HepG2 (cell line): ENCODE measurements at regions not wholly inside any gene's neighbourhood (a gene's known extent, or its start where the extent isn't known, plus 50 kb on each side); places are given as distances from the start of the nearest gene placed in this dataset.

ENCODE experiments used
- ATAC-seq: fragments of 200-7000 bp; cut with Tn5 transposase; 3 replicates; pipeline ENCODE4 v1.9.1; 2020; ENCODE audit warnings: mild to moderate bottlenecking, moderate library complexity
- BruUV-seq: library from RNA; stranded (reverse); fragments of 400-500 nt; replicated peaks from 2 replicates; lab custom pipeline; 2021; lab: Mats Ljungman, UMichigan
- CTCF ChIA-PET: fragments of 300-600 bp; formaldehyde crosslinking; extraction: SDS; loops from one replicate; lab custom pipeline; 2021; ENCODE audit warnings: low total read pairs, inconsistent platforms, low intra/inter-chr PET ratio; lab: Yijun Ruan, JAX
- POLR2A ChIA-PET: fragments of 350-600 bp; sonication (Branson Sonifier 250); formaldehyde crosslinking; loops from one replicate; lab custom pipeline; 2020; ENCODE audit warnings: antibody characterized with exemption, inconsistent platforms; lab: Yijun Ruan, JAX
- DNase-seq: peaks from one replicate; pipeline ENCODE4 v3.0.0-alpha.2; 2015; ENCODE audit warnings: low spot score
- FAIRE-seq: peaks from 3 replicates; lab custom pipeline; 2011; peaks lifted over from hg19 to GRCh38; lab: Jason Lieb, UNC
- H2AFZ ChIP-seq: one replicate; pipeline ENCODE4 v1.6.1; 2011; ENCODE audit warnings: low read length, inconsistent platforms
- H3K27ac ChIP-seq: fragments of 300-600 bp; 3 replicates; pipeline ENCODE4 v1.8.0; 2011; ENCODE audit warnings: mixed run types, mild to moderate bottlenecking, mixed read lengths, low read length, inconsistent platforms; ENCODE audit not compliant: insufficient read depth; ENCODE audit errors: extremely low read length
- H3K27me3 ChIP-seq, 2 experiments: fragments of 200-600 bp in 1 of 2; 2 replicates in 1 of 2; 3 replicates in 1 of 2; pipeline versions ENCODE4 v1.6.0 to v1.8.0; 2011; ENCODE audit warnings: low read length in 2 of 2, mild to moderate bottlenecking in 2 of 2, moderate library complexity in 2 of 2, inconsistent platforms in 1 of 2; ENCODE audit not compliant: insufficient read depth in 2 of 2, control insufficient read depth in 1 of 2
- H3K36me3 ChIP-seq, 2 experiments: fragments of 200-600 bp in 1 of 2; replicated peaks in 1 of 2; 2 replicates in 1 of 2; 3 replicates in 1 of 2; pipeline versions ENCODE4 v1.5.1 to v1.8.0; 2011; ENCODE audit warnings: low read length in 2 of 2, inconsistent platforms in 1 of 2; ENCODE audit not compliant: insufficient read depth in 2 of 2, control insufficient read depth in 1 of 2
- H3K4me1 ChIP-seq: 2 replicates; pipeline ENCODE4 v1.5.1; 2012; ENCODE audit warnings: low read length, inconsistent platforms; ENCODE audit not compliant: insufficient read depth
- H3K4me2 ChIP-seq: 2 replicates; pipeline ENCODE4 v1.6.0; 2011; ENCODE audit warnings: low read depth, low read length, inconsistent platforms
- H3K4me3 ChIP-seq, 3 experiments: fragments of 200-600 bp in 1 of 3; sonication (generic), shearing (Covaris generic) in 1 of 3; replicated peaks in 1 of 3; 2 replicates each; pipeline ENCODE4 v1.5.1; 2011 to 2016; ENCODE audit warnings: low read length in 3 of 3, inconsistent platforms in 2 of 3, low read depth in 2 of 3, mild to moderate bottlenecking in 2 of 3, control low read depth in 1 of 3, mixed read lengths in 1 of 3; ENCODE audit not compliant: insufficient read depth in 1 of 3
- H3K79me2 ChIP-seq: one replicate; pipeline ENCODE4 v1.6.1; 2011; ENCODE audit warnings: low read length, inconsistent platforms; ENCODE audit not compliant: insufficient read depth
- H3K9ac ChIP-seq: 2 replicates; pipeline ENCODE4 v1.6.0; 2011; ENCODE audit warnings: mild to moderate bottlenecking, low read depth, low read length, inconsistent platforms; ENCODE audit not compliant: insufficient read depth
- H3K9me3 ChIP-seq: 2 replicates; pipeline ENCODE4 v1.5.1; 2012; ENCODE audit warnings: mild to moderate bottlenecking, low read length
- H4K20me1 ChIP-seq: 2 replicates; pipeline ENCODE4 v1.6.0; 2011; ENCODE audit warnings: inconsistent platforms, mild to moderate bottlenecking, low read length, moderate library complexity; ENCODE audit not compliant: insufficient read depth
- CBFB ChIP-seq: sonication (generic); formaldehyde crosslinking; IDR thresholded peaks from 2 replicates; pipeline ENCODE4 v1.4.0; 2020; ENCODE audit warnings: missing genetic modification reagents
- E2F2 ChIP-seq: sonication (generic); formaldehyde crosslinking; IDR thresholded peaks from 2 replicates; pipeline ENCODE4 v1.4.0; 2020; ENCODE audit warnings: missing genetic modification reagents, borderline replicate concordance
- FOSL1 ChIP-seq: sonication (generic); formaldehyde crosslinking; IDR thresholded peaks from 2 replicates; pipeline ENCODE4 v1.9.0; 2021; ENCODE audit warnings: missing genetic modification reagents, borderline replicate concordance
- FOXA3 ChIP-seq: IDR thresholded peaks from 2 replicates; pipeline ENCODE4 v1.6.1; 2016; ENCODE audit warnings: missing genetic modification reagents, missing compliant biosample characterization
- HIVEP1 ChIP-seq: sonication (generic); formaldehyde crosslinking; IDR thresholded peaks from 2 replicates; pipeline ENCODE4 v1.4.0; 2020; ENCODE audit warnings: mild to moderate bottlenecking, missing genetic modification reagents
- MBNL3 ChIP-seq: fragments of 250-450 bp; sonication (Bioruptor Pico); conservative IDR thresholded peaks from 2 replicates; pipeline ENCODE4 v1.8.0; 2022; ENCODE audit warnings: mild to moderate bottlenecking, inconsistent platforms
- MED8 ChIP-seq: sonication (generic); formaldehyde crosslinking; IDR thresholded peaks from 2 replicates; pipeline ENCODE4 v1.8.1; 2023; ENCODE audit warnings: mild to moderate bottlenecking, missing genetic modification reagents; ENCODE audit not compliant: insufficient replicate concordance
- NFKBIZ ChIP-seq: IDR thresholded peaks from 2 replicates; pipeline ENCODE4 v1.6.1; 2018; ENCODE audit warnings: missing genetic modification reagents, missing compliant biosample characterization
- SP5 ChIP-seq: IDR thresholded peaks from 2 replicates; pipeline ENCODE4 v1.6.1; 2016; ENCODE audit warnings: low read depth, borderline replicate concordance
- TIGD3 ChIP-seq: sonication (generic); formaldehyde crosslinking; IDR thresholded peaks from 2 replicates; pipeline ENCODE4 v1.5.1; 2020; ENCODE audit warnings: mild to moderate bottlenecking, missing genetic modification reagents, borderline replicate concordance
- ZNF343 ChIP-seq: sonication (generic); formaldehyde crosslinking; IDR thresholded peaks from 2 replicates; pipeline ENCODE4 v1.4.0; 2020; ENCODE audit warnings: mild to moderate bottlenecking, missing genetic modification reagents
- ZNF839 ChIP-seq: sonication (generic); formaldehyde crosslinking; IDR thresholded peaks from 2 replicates; pipeline ENCODE4 v1.4.0; 2020; ENCODE audit warnings: missing genetic modification reagents, mild to moderate bottlenecking, borderline replicate concordance
- WGBS: methylation state at CpG from one replicate; pipeline ENCODE4 v1.1.6; 2017; ENCODE audit warnings: low lambda C conversion rate; 5-methylcytosine and 5-hydroxymethylcytosine counted together
- in situ Hi-C: cut with HindIII; loops from 2 replicates; pipeline ENCODE4 v1.10.0; 2017; ENCODE audit warnings: low pct_unique_long_range_greater_than_20kb; ENCODE audit not compliant: extremely low pct_ligation_motif_present
- intact Hi-C: fragments of 100-400 bp; cut with micrococcal nuclease; formaldehyde crosslinking; loops from one replicate; pipeline ENCODE4 v1.10.0; 2022; ENCODE audit not compliant: unreplicated experiment
- TF ChIP-seq, protein P1 (sequence below): sonication (generic); formaldehyde crosslinking; IDR thresholded peaks from 2 replicates; pipeline ENCODE4 v1.4.0; 2020; ENCODE audit warnings: mild to moderate bottlenecking, missing genetic modification reagents

DNA sequence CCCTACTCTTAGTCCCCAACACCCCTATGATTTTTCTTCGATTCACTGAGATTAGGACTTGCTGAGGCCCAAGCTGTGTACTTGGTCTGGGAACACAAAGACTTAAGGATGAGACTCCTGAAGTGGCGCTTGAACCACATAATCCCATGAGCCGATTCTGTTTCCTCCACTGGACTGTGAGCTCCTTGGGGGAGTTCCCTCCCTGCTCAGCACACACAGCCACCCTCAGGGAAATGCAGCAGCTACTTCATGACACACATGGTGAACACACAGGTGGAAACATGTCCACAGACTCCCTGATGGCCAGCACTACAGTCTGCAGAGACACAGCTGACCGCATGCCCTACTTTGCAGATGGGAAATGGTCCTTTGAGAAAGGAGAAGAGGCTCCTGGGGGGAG is 101.1 kb downstream of the C5orf15 start:
- intact Hi-C loops = loop anchor here (5.0 kb wide), 1 partner anchor 315 kb away; no protein-coding TSS in a partner anchor
- Histone ChIP-seq H2AFZ (no peak overlapping the region), H3K4me1 (no peaks in the 10 kb centered on the region), H3K9me3 (no peaks in the 10 kb centered on the region), H3K79me2 (no peaks in the 10 kb centered on the region), H4K20me1 (no peaks in the 10 kb centered on the region), H3K36me3 (no peaks in the 10 kb centered on the region), H3K9ac (no peak overlapping the region), H3K4me2 (no peak overlapping the region), H3K4me3 (no peak overlapping the region), H3K27ac (no peak overlapping the region), H3K27me3 (peaks cover 0 to 31% of the 10 kb centered on the region in 2 experiments; a peak in 4 of 5 replicates)
- TF ChIP-seq HIVEP1 = no peak
- TF ChIP-seq TIGD3 (CRISPR knock-in tag) = no peak
- no peak for TF ChIP-seq CBFB (CRISPR knock-in tag)
- no peak for TF ChIP-seq ZNF343
- TF ChIP-seq SP5 (CRISPR knock-in tag) = no peak
- TF ChIP-seq, protein P1, sequence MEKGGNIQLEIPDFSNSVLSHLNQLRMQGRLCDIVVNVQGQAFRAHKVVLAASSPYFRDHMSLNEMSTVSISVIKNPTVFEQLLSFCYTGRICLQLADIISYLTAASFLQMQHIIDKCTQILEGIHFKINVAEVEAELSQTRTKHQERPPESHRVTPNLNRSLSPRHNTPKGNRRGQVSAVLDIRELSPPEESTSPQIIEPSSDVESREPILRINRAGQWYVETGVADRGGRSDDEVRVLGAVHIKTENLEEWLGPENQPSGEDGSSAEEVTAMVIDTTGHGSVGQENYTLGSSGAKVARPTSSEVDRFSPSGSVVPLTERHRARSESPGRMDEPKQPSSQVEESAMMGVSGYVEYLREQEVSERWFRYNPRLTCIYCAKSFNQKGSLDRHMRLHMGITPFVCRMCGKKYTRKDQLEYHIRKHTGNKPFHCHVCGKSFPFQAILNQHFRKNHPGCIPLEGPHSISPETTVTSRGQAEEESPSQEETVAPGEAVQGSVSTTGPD (CRISPR knock-in tag) = no peak
- TF ChIP-seq MBNL3 (CRISPR knock-in tag) = no peak
- no peak for TF ChIP-seq E2F2 (CRISPR knock-in tag)
- no peak for TF ChIP-seq MED8 (CRISPR knock-in tag)
- TF ChIP-seq ZNF839 (CRISPR knock-in tag) = no peak
- TF ChIP-seq FOSL1 (CRISPR knock-in tag) = no peak
- no peak for TF ChIP-seq FOXA3 (CRISPR knock-in tag)
- TF ChIP-seq NFKBIZ (CRISPR knock-in tag) = no peak
- in situ Hi-C loops = no loop called here
- BruUV-seq = no TSS peak
- ATAC-seq (no peak), DNase-seq (no peak), FAIRE-seq (no peak)
- WGBS = 17% methylated on average over 4 of the region's 4 CpGs
- ChIA-PET CTCF (no interaction called here), POLR2A (no interaction called here)
